AG04450 (cell line): ENCODE measurements at regions not wholly inside any gene's neighbourhood (a gene's known extent, or its start where the extent isn't known, plus 50 kb on each side); places are given as distances from the start of the nearest gene placed in this dataset.

Experiments
- CTCF ChIA-PET: fragments of 300-600, 350-600 bp; formaldehyde crosslinking; extraction: SDS; loops from one replicate; lab custom pipeline; 2022; ENCODE audit warnings: antibody characterized with exemption, inconsistent platforms; lab: Charles Lee
- POLR2A ChIA-PET: fragments of 350-600 bp; formaldehyde crosslinking; extraction: SDS; loops from one replicate; lab custom pipeline; 2021; ENCODE audit warnings: antibody characterized with exemption, inconsistent platforms; lab: Yijun Ruan, JAX
- DNase-seq: peaks from one replicate; pipeline ENCODE4 v3.0.0-alpha.2; 2011; ENCODE audit warnings: low read depth, low spot score
- H3K27ac ChIP-seq: one replicate; pipeline ENCODE4 v1.5.1; 2012; ENCODE audit warnings: low read depth, low read length, control low read depth
- H3K27me3 ChIP-seq: one replicate; pipeline ENCODE4 v1.6.0; 2012; ENCODE audit warnings: low read length; ENCODE audit not compliant: control insufficient read depth, insufficient read depth
- H3K4me3 ChIP-seq: 2 replicates; pipeline ENCODE4 v1.5.1; 2011; ENCODE audit warnings: mild to moderate bottlenecking, low read depth, low read length, control low read depth
- H3K9me3 ChIP-seq: 2 replicates; pipeline ENCODE4 v1.5.1; 2012; ENCODE audit warnings: low read length; ENCODE audit not compliant: control insufficient read depth, insufficient read depth
- CTCF ChIP-seq: IDR thresholded peaks from 2 replicates; pipeline ENCODE4 v1.5.1; 2011; ENCODE audit warnings: low read depth, low read length, control low read depth, inconsistent platforms

- H3K9me3 ChIP-seq: no peaks in the 10 kb centered on the region
- no peak overlapping the region for H3K27ac ChIP-seq
- H3K27me3 ChIP-seq: no peaks in the 10 kb centered on the region
- no peak overlapping the region for H3K4me3 ChIP-seq
- ChIA-PET CTCF (no interaction called here), POLR2A (no interaction called here)
- DNase-seq: no peak
- no peak for TF ChIP-seq CTCF
Observed at GRCh38 chr13:105979131-105980011, 556.1 kb downstream of the EFNB2 start.

DNA sequence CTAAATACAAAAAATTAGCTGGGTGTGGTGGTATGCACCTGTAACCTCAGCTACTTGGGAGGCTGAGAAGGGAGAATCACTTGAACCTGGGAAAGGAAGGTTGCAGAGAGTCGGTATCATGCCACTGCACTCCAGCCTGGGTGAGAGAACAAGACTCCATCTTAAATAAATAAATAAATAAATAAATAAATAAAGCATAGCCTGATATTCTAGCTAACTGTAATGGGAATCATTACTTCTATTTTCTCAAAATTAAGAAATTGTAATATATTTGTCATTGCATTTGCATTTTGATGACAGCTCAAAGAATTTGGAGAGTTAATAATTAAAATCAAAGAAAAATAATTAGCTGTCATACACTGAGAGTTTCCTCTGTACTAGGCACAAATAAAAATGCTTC lies 561.1 kb downstream of the EFNB2 start:
- ChIA-PET CTCF (no interaction called here), POLR2A (no interaction called here)
- Histone ChIP-seq H3K4me3 (no peak overlapping the region), H3K27me3 (no peaks in the 10 kb centered on the region), H3K27ac (no peak overlapping the region), H3K9me3 (no peaks in the 10 kb centered on the region)
- no peak for DNase-seq
- no peak for TF ChIP-seq CTCF

DNA sequence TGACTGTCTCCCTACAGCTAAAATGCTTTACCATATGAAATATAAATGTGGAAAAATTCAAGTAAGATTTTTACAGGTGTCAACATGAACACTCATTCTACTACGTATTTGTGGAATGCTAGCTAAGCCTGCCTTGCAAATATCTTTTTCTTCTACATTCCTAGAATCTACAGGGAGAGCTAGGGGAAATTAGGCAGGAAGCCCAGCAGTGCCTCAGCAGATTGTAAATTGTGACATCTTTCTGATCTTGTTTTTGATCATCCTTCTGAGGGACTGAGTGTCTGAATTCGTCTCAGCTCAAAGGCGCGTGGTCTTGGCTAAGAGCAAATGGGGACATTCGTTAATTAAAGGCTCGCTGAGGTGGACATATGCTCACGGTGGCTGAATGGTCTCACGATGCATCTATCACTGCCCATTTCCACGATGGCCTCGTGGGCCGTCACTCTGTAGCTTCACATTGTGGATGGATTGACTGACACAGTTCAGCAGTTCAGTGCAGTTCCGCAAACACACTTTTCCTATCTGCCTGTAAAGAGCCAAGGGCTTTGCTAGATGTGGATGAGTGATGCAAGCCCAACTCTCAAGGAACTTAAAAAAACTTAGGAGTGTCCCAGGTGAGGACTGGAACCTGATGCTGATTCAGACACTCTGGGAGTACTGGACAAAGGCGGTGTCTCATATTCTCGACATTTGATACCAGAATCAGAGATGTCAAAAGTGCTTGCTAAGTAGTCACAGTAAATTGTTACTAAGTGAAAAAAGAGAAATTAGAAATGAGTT lies 562.5 kb downstream of the EFNB2 start:
- no peaks in the 10 kb centered on the region for H3K27me3 ChIP-seq
- CTCF ChIA-PET: no interaction called here
- TF ChIP-seq CTCF: no peak
- no peak overlapping the region for H3K27ac ChIP-seq
- H3K9me3 ChIP-seq: no peaks in the 10 kb centered on the region
- no peak overlapping the region for H3K4me3 ChIP-seq
- POLR2A ChIA-PET: no interaction called here
- no peak for DNase-seq

DNA sequence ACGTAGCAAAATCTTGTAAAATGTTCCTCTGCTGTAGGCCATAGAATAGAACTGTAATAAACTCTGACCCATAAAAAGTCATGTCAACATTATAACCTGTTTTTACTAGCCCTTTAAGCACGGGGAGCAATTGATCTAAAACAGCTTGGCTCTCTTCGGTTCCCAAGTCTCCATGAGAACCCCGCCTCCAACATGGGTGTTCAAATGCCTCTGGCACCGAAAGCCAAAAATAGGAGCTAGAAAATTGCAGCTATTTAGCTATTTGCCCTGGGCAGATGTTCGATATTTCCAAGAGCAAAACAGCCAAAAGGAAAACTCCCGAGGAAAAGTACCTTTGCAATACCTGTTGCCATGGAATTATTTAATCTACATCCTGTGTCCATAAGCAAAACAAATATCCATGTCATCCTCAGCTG lies 563.1 kb downstream of the EFNB2 start:
- Histone ChIP-seq H3K27ac (no peak overlapping the region), H3K4me3 (no peak overlapping the region), H3K27me3 (no peaks in the 10 kb centered on the region), H3K9me3 (no peaks in the 10 kb centered on the region)
- TF ChIP-seq CTCF: no peak
- no peak for DNase-seq
- POLR2A ChIA-PET: no interaction called here
- CTCF ChIA-PET: no interaction called here

GRCh38 chr13:105971738-105972137 lies 563.7 kb downstream of the EFNB2 start:
- no peak overlapping the region for H3K27ac ChIP-seq

More at GRCh38 chr13:105971738-105972137, 563.7 kb downstream of the EFNB2 start:
- CTCF ChIA-PET: no interaction called here
- no peak for DNase-seq
- H3K4me3 ChIP-seq: no peak overlapping the region
- POLR2A ChIA-PET: no interaction called here
- TF ChIP-seq CTCF: no peak
- H3K9me3 ChIP-seq: no peaks in the 10 kb centered on the region
- H3K27me3 ChIP-seq: no peaks in the 10 kb centered on the region
